WTC11 (cell line): ENCODE measurements at regions not wholly inside any gene's neighbourhood (a gene's known extent, or its start where the extent isn't known, plus 50 kb on each side); places are given as distances from the start of the nearest gene placed in this dataset.

Experiments used
- ATAC-seq: fragments of 200-7000 bp; cut with Tn5 transposase; 2 replicates; pipeline ENCODE4 v1.10.0; 2021; ENCODE audit warnings: mild to moderate bottlenecking, moderate library complexity
- CTCF ChIA-PET: fragments of 300-600 bp; sonication (Branson Sonifier 250); formaldehyde crosslinking; loops from one replicate; lab custom pipeline; 2021; ENCODE audit warnings: antibody characterized with exemption; lab: Charles Lee
- POLR2A ChIA-PET: fragments of 350-600 bp; sonication (Branson Sonifier 250); formaldehyde crosslinking; loops from one replicate; lab custom pipeline; 2021; ENCODE audit warnings: antibody characterized with exemption; lab: Charles Lee
- DNase-seq: peaks from one replicate; pipeline ENCODE4 v3.0.0; 2021; ENCODE audit warnings: low spot score
- H3K27ac Mint-ChIP-seq: 2 replicates; pipeline ENCODE4 v1.8.0; 2021; ENCODE audit warnings: mixed read lengths
- H3K27me3 Mint-ChIP-seq: 2 replicates; pipeline ENCODE4 v1.8.0; 2021; ENCODE audit warnings: low read depth, mild to moderate bottlenecking, moderate library complexity, mixed read lengths
- H3K36me3 Mint-ChIP-seq: 2 replicates; pipeline ENCODE4 v1.8.0; 2021; ENCODE audit warnings: mixed read lengths
- H3K4me1 Mint-ChIP-seq: 2 replicates; pipeline ENCODE4 v1.8.0; 2022; ENCODE audit warnings: mixed read lengths
- H3K4me3 Mint-ChIP-seq: 2 replicates; pipeline ENCODE4 v1.8.0; 2021; ENCODE audit warnings: mild to moderate bottlenecking, moderate library complexity, mixed read lengths
- H3K9me3 Mint-ChIP-seq: 2 replicates; pipeline ENCODE4 v1.8.0; 2021; ENCODE audit warnings: mixed read lengths
- ATF1 ChIP-seq: sonication (generic); formaldehyde crosslinking; IDR thresholded peaks from 2 replicates; pipeline ENCODE4 v1.8.1; 2023; ENCODE audit warnings: mild to moderate bottlenecking, moderate library complexity, missing genetic modification reagents
- ATF3 ChIP-seq: sonication (generic); formaldehyde crosslinking; conservative IDR thresholded peaks from 2 replicates; pipeline ENCODE4 v1.8.1; 2022; ENCODE audit warnings: mild to moderate bottlenecking, missing genetic modification reagents
- CTCF ChIP-seq: fragments of 200-600 bp; IDR thresholded peaks from 2 replicates; pipeline ENCODE4 v1.8.0; 2022; ENCODE audit warnings: antibody characterized with exemption
- E2F4 ChIP-seq: sonication (generic); formaldehyde crosslinking; IDR thresholded peaks from 2 replicates; pipeline ENCODE4 v1.8.1; 2022; ENCODE audit warnings: low read depth, mild to moderate bottlenecking, moderate library complexity, missing genetic modification reagents, borderline replicate concordance
- E2F5 ChIP-seq: sonication (generic); formaldehyde crosslinking; IDR thresholded peaks from 2 replicates; pipeline ENCODE4 v1.8.1; 2022; ENCODE audit warnings: mild to moderate bottlenecking, moderate library complexity, missing genetic modification reagents
- GABPB1 ChIP-seq: sonication (generic); formaldehyde crosslinking; IDR thresholded peaks from 2 replicates; pipeline ENCODE4 v1.8.1; 2023; ENCODE audit warnings: mild to moderate bottlenecking, missing genetic modification reagents
- IRF2 ChIP-seq: sonication (generic); formaldehyde crosslinking; IDR thresholded peaks from 2 replicates; pipeline ENCODE4 v1.8.0; 2022; ENCODE audit warnings: low read depth, missing genetic modification reagents, borderline replicate concordance
- JUN ChIP-seq: sonication (generic); formaldehyde crosslinking; IDR thresholded peaks from 2 replicates; pipeline ENCODE4 v1.8.0; 2023; ENCODE audit warnings: mild to moderate bottlenecking, missing genetic modification reagents
- MAX ChIP-seq: sonication (generic); formaldehyde crosslinking; IDR thresholded peaks from 2 replicates; pipeline ENCODE4 v1.8.0; 2022; ENCODE audit warnings: mild to moderate bottlenecking, missing genetic modification reagents
- MXD4 ChIP-seq: fragments of 250-450 bp; sonication (Bioruptor Pico); IDR thresholded peaks from 2 replicates; pipeline ENCODE4 v1.8.0; 2021; ENCODE audit warnings: mild to moderate bottlenecking, moderate library complexity, borderline replicate concordance
- NFYB ChIP-seq: sonication (generic); formaldehyde crosslinking; conservative IDR thresholded peaks from 2 replicates; pipeline ENCODE4 v1.8.0; 2022; ENCODE audit warnings: low read depth, missing genetic modification reagents
- SMAD3 ChIP-seq: sonication (generic); formaldehyde crosslinking; IDR thresholded peaks from 2 replicates; pipeline ENCODE4 v1.8.0; 2022; ENCODE audit warnings: missing genetic modification reagents, mild to moderate bottlenecking, borderline replicate concordance
- TEAD4 ChIP-seq: sonication (generic); formaldehyde crosslinking; IDR thresholded peaks from 2 replicates; pipeline ENCODE4 v1.8.0; 2022; ENCODE audit warnings: mild to moderate bottlenecking, missing genetic modification reagents
- USF1 ChIP-seq: sonication (generic); formaldehyde crosslinking; IDR thresholded peaks from 2 replicates; pipeline ENCODE4 v1.8.0; 2022; ENCODE audit warnings: mild to moderate bottlenecking, missing genetic modification reagents
- ZNF263 ChIP-seq: sonication (generic); formaldehyde crosslinking; IDR thresholded peaks from 2 replicates; pipeline ENCODE4 v1.8.1; 2022; ENCODE audit warnings: low read depth, mild to moderate bottlenecking, moderate library complexity, missing genetic modification reagents
- ZNF396 ChIP-seq: fragments of 250-450 bp; sonication (Bioruptor Pico); IDR thresholded peaks from 2 replicates; pipeline ENCODE4 v1.8.0; 2021; ENCODE audit warnings: mild to moderate bottlenecking, moderate library complexity, borderline replicate concordance
- ZNF416 ChIP-seq: fragments of 250-450 bp; sonication (Bioruptor Pico); IDR thresholded peaks from 2 replicates; pipeline ENCODE4 v1.9.0; 2021; ENCODE audit warnings: mild to moderate bottlenecking, inconsistent platforms
- ZNF423 ChIP-seq: fragments of 250-450 bp; sonication (Bioruptor Pico); IDR thresholded peaks from 2 replicates; pipeline ENCODE4 v2.1.2; 2022; ENCODE audit warnings: mild to moderate bottlenecking, moderate library complexity
- ZNF425 ChIP-seq: fragments of 250-450 bp; sonication (Bioruptor Pico); conservative IDR thresholded peaks from 2 replicates; pipeline ENCODE4 v1.9.0; 2021; ENCODE audit warnings: mild to moderate bottlenecking
- ZNF532 ChIP-seq: fragments of 250-450 bp; sonication (Bioruptor Pico); IDR thresholded peaks from 2 replicates; pipeline ENCODE4 v1.9.0; 2021; ENCODE audit warnings: mild to moderate bottlenecking, borderline replicate concordance

- CTCF ChIA-PET: no interaction called here
- Mint-ChIP-seq H3K4me3 (no peak overlapping the region), H3K36me3 (peaks cover 46% of the 10 kb centered on the region), H3K9me3 (peaks cover 45% of the 10 kb centered on the region), H3K27ac (no peak overlapping the region), H3K27me3 (peaks cover 18% of the 10 kb centered on the region; the same call in 1 of the 2 replicates), H3K4me1 (no peaks in the 10 kb centered on the region)
- ATAC-seq (no peak), DNase-seq (no peak)
- TF ChIP-seq ZNF532 (CRISPR knock-in tag) (no peak), ZNF263 (CRISPR knock-in tag) (no peak), IRF2 (CRISPR knock-in tag) (no peak), JUN (CRISPR knock-in tag) (no peak), MAX (no peak), E2F4 (no peak), TEAD4 (no peak), ZNF416 (CRISPR knock-in tag) (no peak), SMAD3 (CRISPR knock-in tag) (no peak), MXD4 (no peak), ATF1 (CRISPR knock-in tag) (no peak), GABPB1 (no peak), ZNF425 (CRISPR knock-in tag) (no peak), ZNF396 (CRISPR knock-in tag) (no peak), USF1 (CRISPR knock-in tag) (no peak), CTCF (no peak), ZNF423 (CRISPR knock-in tag) (no peak), NFYB (no peak), ATF3 (CRISPR knock-in tag) (no peak), E2F5 (CRISPR knock-in tag) (no peak)
- POLR2A ChIA-PET: no interaction called here
Observed at GRCh38 chr13:19070398-19070735, 111.3 kb downstream of the TUBA3C start.
